Fibroblast of villous mesenchyme (primary cell): ENCODE measurements at regions not wholly inside any gene's neighbourhood (a gene's known extent, or its start where the extent isn't known, plus 50 kb on each side); places are given as distances from the start of the nearest gene placed in this dataset.
"Not testable (repeated sequence)": the region's sequence is repeated elsewhere in the genome, so short reads cannot be mapped to it uniquely, and the experiment has no call there.

ENCODE experiments used
- DNase-seq: peaks from one replicate; pipeline ENCODE4 v3.0.0-alpha.2; 2010; ENCODE audit warnings: low read depth
- H3K4me3 ChIP-seq: 2 replicates; pipeline ENCODE4 v1.5.1; 2011; ENCODE audit warnings: low read depth, mild to moderate bottlenecking, low read length
- CTCF ChIP-seq: IDR thresholded peaks from 2 replicates; pipeline ENCODE4 v1.5.1; 2012; ENCODE audit warnings: low read depth, mild to moderate bottlenecking, low read length; ENCODE audit not compliant: insufficient read depth

GRCh38 chr13:104616990-104617389, 1550.8 kb upstream of the SLC10A2 start:
- no peak for DNase-seq
- no peak for TF ChIP-seq CTCF
- H3K4me3 ChIP-seq = no peak overlapping the region

DNA sequence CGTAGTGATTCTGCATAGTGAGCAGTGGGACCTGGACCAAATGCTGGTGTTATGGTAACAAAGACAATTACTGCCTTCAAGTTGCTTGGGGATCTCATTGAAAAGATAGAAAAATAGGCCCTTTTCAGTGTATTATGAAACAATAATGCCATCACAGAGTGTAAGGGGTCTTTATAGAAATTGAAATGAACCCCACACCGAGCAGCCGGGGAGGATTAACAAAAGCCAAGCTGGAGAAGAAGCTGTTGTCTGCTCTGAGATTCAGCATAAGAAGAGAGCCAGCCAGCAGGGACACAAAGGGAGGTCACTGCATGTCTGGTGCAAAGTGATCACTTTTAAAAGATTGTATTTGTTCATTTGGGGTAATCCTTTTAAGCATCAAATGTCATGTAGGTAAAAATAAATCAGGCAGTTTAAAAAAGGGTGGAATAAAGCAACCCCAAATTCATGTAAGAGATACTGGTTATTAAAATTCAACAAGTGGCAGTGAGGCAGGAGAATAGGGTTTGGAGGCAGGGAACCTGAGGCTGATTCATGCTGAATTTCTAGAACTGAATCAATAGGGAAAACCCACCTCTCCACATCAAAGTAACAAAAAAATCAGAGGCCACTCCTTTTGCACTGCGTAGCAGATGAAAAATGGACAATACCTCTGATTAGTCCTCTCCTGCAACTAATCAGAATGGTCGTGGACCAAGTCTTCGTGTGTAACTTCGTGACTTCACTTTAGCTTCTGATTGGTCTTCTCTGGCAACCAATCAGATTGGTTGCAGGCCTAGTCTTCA, 1548.3 kb upstream of the SLC10A2 start:
- DNase-seq = no peak
- no peak overlapping the region for H3K4me3 ChIP-seq
- TF ChIP-seq CTCF = no peak

DNA sequence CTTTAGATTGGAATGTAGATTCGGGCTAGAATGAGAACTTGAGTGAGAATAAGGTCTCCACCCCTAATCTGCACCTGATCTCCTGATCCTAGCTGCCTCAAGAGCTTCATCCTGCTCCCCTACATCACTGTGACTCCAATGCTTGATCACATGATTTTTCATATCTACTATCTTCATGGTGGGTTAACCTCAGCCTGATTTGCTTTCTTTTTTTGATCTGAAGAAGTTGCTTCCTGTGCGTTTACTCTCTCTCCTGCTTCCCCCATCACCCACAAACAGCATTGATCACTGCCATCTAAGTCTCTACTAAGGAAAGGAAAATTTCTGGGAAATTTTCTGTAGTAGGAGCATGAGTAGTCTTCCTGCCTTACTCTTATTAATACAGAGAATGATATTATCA, 1542.1 kb upstream of the SLC10A2 start:
- no peak for TF ChIP-seq CTCF
- no peak for DNase-seq
- H3K4me3 ChIP-seq = no peak overlapping the region

GRCh38 chr13:104605435-104605834, 1539.2 kb upstream of the SLC10A2 start:
- H3K4me3 ChIP-seq, DNase-seq: not testable (repeated sequence)

- TF ChIP-seq CTCF = no peak
- no peak overlapping the region for H3K4me3 ChIP-seq
- DNase-seq = no peak
Measured at GRCh38 chr13:104597546-104598180, 1531.4 kb upstream of the SLC10A2 start.

- H3K4me3 ChIP-seq = no peak overlapping the region
- no peak for DNase-seq
- no peak for TF ChIP-seq CTCF
Measured at GRCh38 chr13:104595511-104595910, 1529.3 kb upstream of the SLC10A2 start.

- no peak overlapping the region for H3K4me3 ChIP-seq
- no peak for TF ChIP-seq CTCF
- no peak for DNase-seq
Measured at GRCh38 chr13:104594806-104595205, 1528.6 kb upstream of the SLC10A2 start.
